ENCODE measurements at regions not wholly inside any gene's neighbourhood (a gene's known extent, or its start where the extent isn't known, plus 50 kb on each side); places are given as distances from the start of the nearest gene placed in this dataset.

GRCh38 chr7:106196460-106197021, 84.4 kb upstream of the SYPL1 start:
- TF ChIP-seq, protein P1, sequence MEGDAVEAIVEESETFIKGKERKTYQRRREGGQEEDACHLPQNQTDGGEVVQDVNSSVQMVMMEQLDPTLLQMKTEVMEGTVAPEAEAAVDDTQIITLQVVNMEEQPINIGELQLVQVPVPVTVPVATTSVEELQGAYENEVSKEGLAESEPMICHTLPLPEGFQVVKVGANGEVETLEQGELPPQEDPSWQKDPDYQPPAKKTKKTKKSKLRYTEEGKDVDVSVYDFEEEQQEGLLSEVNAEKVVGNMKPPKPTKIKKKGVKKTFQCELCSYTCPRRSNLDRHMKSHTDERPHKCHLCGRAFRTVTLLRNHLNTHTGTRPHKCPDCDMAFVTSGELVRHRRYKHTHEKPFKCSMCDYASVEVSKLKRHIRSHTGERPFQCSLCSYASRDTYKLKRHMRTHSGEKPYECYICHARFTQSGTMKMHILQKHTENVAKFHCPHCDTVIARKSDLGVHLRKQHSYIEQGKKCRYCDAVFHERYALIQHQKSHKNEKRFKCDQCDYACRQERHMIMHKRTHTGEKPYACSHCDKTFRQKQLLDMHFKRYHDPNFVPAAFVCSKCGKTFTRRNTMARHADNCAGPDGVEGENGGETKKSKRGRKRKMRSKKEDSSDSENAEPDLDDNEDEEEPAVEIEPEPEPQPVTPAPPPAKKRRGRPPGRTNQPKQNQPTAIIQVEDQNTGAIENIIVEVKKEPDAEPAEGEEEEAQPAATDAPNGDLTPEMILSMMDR (conservative IDR thresholded peaks at IDR 0.05 in 1 of 2, IDR thresholded peaks at IDR 0.05 in 1 of 2; ENCODE audit: extremely low read depth in 1 of 2, insufficient read depth in 1 of 2, low read depth in 1 of 2, low read length in 2 of 2), result no peak
- no peak for TF ChIP-seq EZH2 (IDR thresholded peaks at IDR 0.05; ENCODE audit: borderline replicate concordance, low read length)

All from mammary epithelial cell (primary cell).